ENCODE measurements at regions not wholly inside any gene's neighbourhood (a gene's known extent, or its start where the extent isn't known, plus 50 kb on each side); places are given as distances from the start of the nearest gene placed in this dataset.

GRCh38 chr2:71811726-71812125 lies 335.9 kb downstream of the CYP26B1 start:
- no peak overlapping the region for H3K9ac ChIP-seq (ENCODE audit: control insufficient read depth, insufficient read depth, low read length)
- intact Hi-C loops (cut with micrococcal nuclease; ENCODE audit: unreplicated experiment): no loop called here
- no peak for ATAC-seq
- ChIA-PET POLR2A (no interaction called here), CTCF (no interaction called here), RAD21 (ENCODE audit: unreplicated experiment) (no interaction called here), SMC1A (ENCODE audit: uncharacterized antibody, unreplicated experiment) (no interaction called here)
- H3K27ac ChIP-seq (ENCODE audit: control insufficient read depth, insufficient read depth): no peak overlapping the region
- no peaks in the 10 kb centered on the region; a peak in 1 of 4 replicates for H3K27me3 ChIP-seq (replicated peaks in 1 of 2; ENCODE audit: control insufficient read depth in 2 of 2, insufficient read depth in 2 of 2, low read length in 1 of 2)
- WGBS (ENCODE audit: insufficient coverage, insufficient replicate concordance, low lambda C conversion rate, missing lambda C conversion rate): 1% methylated on average over 4 of the region's 4 CpGs
- in situ Hi-C loops (cut with MboI): no loop called here
- no peaks in the 10 kb centered on the region for H3K79me2 ChIP-seq (ENCODE audit: control insufficient read depth, insufficient read depth, low read length)
- H3K4me3 ChIP-seq: no peak overlapping the region
- TF ChIP-seq MXI1 (IDR thresholded peaks at IDR 0.05; ENCODE audit: low read depth, low read length): no peak
- no peak for TF ChIP-seq MTA3 (IDR thresholded peaks at IDR 0.05; ENCODE audit: borderline replicate concordance, low read length)
- TF ChIP-seq RELB (IDR thresholded peaks at IDR 0.05; ENCODE audit: low read depth): no peak
- TF ChIP-seq JUNB (IDR thresholded peaks at IDR 0.05): no peak
- TF ChIP-seq E2F8 (IDR thresholded peaks at IDR 0.05; ENCODE audit: low read depth, partially characterized antibody): no peak
- no peak for TF ChIP-seq POLR2AphosphoS5 (IDR thresholded peaks at IDR 0.05; ENCODE audit: low read length)
- TF ChIP-seq NFYA (IDR thresholded peaks at IDR 0.05; ENCODE audit: borderline replicate concordance, low read depth, low read length): no peak
- TF ChIP-seq YBX1 (IDR thresholded peaks at IDR 0.05): no peak
- TF ChIP-seq GATAD2B (conservative IDR thresholded peaks at IDR 0.05; ENCODE audit: low read depth): no peak
- TF ChIP-seq EP300 (IDR thresholded peaks at IDR 0.05; ENCODE audit: borderline replicate concordance in 1 of 2, control insufficient read depth in 1 of 2, low read depth in 2 of 2, low read length in 2 of 2): no peak
- TF ChIP-seq MYB (IDR thresholded peaks at IDR 0.05; ENCODE audit: borderline replicate concordance, low read depth, low read length): no peak
- no peak for TF ChIP-seq NKRF (conservative IDR thresholded peaks at IDR 0.05)
- no peak for TF ChIP-seq SREBF1 (IDR thresholded peaks at IDR 0.05; ENCODE audit: low read length)
- no peaks in the 10 kb centered on the region for H3K4me1 ChIP-seq (ENCODE audit: control insufficient read depth, insufficient read depth, low read length)
- no peaks in the 10 kb centered on the region for H3K36me3 ChIP-seq (ENCODE audit: control insufficient read depth in 2 of 2, insufficient read depth in 2 of 2, low read length in 1 of 2)
- H3K9me3 ChIP-seq (replicated peaks; ENCODE audit: control insufficient read depth, insufficient read depth, low read length): no peaks in the 10 kb centered on the region
- BruUV-seq (replicated peaks): no TSS peak
- no peak for DNase-seq (ENCODE audit: low read depth, low spot score)
- no peak overlapping the region for H3K4me2 ChIP-seq (ENCODE audit: control insufficient read depth, insufficient read depth)
- H2AFZ ChIP-seq (ENCODE audit: control insufficient read depth, low read depth, low read length): no peak overlapping the region
- FAIRE-seq: no peak
- no peaks in the 10 kb centered on the region for H4K20me1 ChIP-seq (ENCODE audit: control insufficient read depth, insufficient read depth)

All from GM12878 (cell line).